SU-DHL-6 (cell line): ENCODE measurements at regions not wholly inside any gene's neighbourhood (a gene's known extent, or its start where the extent isn't known, plus 50 kb on each side); places are given as distances from the start of the nearest gene placed in this dataset.

Source experiments
- H2AFZ ChIP-seq: fragments of 200-600 bp; sonication (generic); 2 replicates; pipeline ENCODE4 v1.6.1; 2014; ENCODE audit warnings: low read depth, mild to moderate bottlenecking, moderate library complexity, mixed read lengths, antibody characterized with exemption, low read length; ENCODE audit not compliant: severe bottlenecking
- H3F3A ChIP-seq: fragments of 200-600 bp; shearing (Covaris generic); 2 replicates; pipeline ENCODE4 v1.6.0; 2016; ENCODE audit warnings: antibody characterized with exemption, mild to moderate bottlenecking; ENCODE audit not compliant: insufficient read depth
- H3K27ac ChIP-seq: fragments of 200-600 bp; sonication (generic); 2 replicates; pipeline ENCODE4 v1.5.1; 2016; ENCODE audit warnings: low read depth, mild to moderate bottlenecking, low read length, moderate library complexity, mixed read lengths
- H3K27me3 ChIP-seq: fragments of 200-600 bp; sonication (generic), shearing (Covaris generic); 2 replicates; pipeline ENCODE4 v1.6.0; 2014; ENCODE audit warnings: mild to moderate bottlenecking, low read length
- H3K36me3 ChIP-seq: fragments of 200-600 bp; sonication (generic); 2 replicates; pipeline ENCODE4 v1.6.1; 2014; ENCODE audit warnings: mild to moderate bottlenecking, low read length, mixed read lengths
- H3K4me2 ChIP-seq: fragments of 300-600, 200-600 bp; shearing (Covaris generic), sonication (generic); 2 replicates; pipeline ENCODE4 v1.6.0; 2014; ENCODE audit warnings: low read length, low read depth, mild to moderate bottlenecking; ENCODE audit not compliant: poor library complexity, severe bottlenecking
- H3K4me3 ChIP-seq: fragments of 200-600 bp; sonication (generic); 2 replicates; pipeline ENCODE4 v1.5.1; 2014; ENCODE audit warnings: antibody characterized with exemption, low read length, mild to moderate bottlenecking, mixed read lengths; ENCODE audit not compliant: insufficient read depth, poor library complexity, severe bottlenecking
- H3K79me2 ChIP-seq: fragments of 200-600 bp; sonication (generic); 2 replicates; pipeline ENCODE4 v1.6.1; 2014; ENCODE audit warnings: mild to moderate bottlenecking, low read length, moderate library complexity; ENCODE audit not compliant: insufficient read depth
- H3K9ac ChIP-seq: fragments of 200-600 bp; sonication (generic); 2 replicates; pipeline ENCODE4 v1.7.0; 2014; ENCODE audit warnings: mild to moderate bottlenecking, low read length
- H3K9me2 ChIP-seq: fragments of 200-600 bp; sonication (generic); replicated peaks from 2 replicates; pipeline ENCODE4 v1.6.1; 2014; ENCODE audit warnings: low read length; ENCODE audit not compliant: insufficient read depth
- H3K9me3 ChIP-seq: fragments of 200-600 bp; sonication (generic); 2 replicates; pipeline ENCODE4 v1.6.1; 2014; ENCODE audit warnings: low read length, mixed read lengths; ENCODE audit not compliant: insufficient read depth
- H4K20me1 ChIP-seq: fragments of 200-600 bp; sonication (generic); 2 replicates; pipeline ENCODE4 v1.6.1; 2014; ENCODE audit warnings: low read depth, mild to moderate bottlenecking, antibody characterized with exemption, low read length, moderate library complexity, mixed read lengths
- CTCF ChIP-seq: fragments of 200-600 bp; sonication (generic); IDR thresholded peaks from one replicate; pipeline ENCODE4 v1.5.1; 2017; ENCODE audit warnings: antibody characterized with exemption, mild to moderate bottlenecking, low read length, moderate library complexity; ENCODE audit not compliant: insufficient read depth, poor library complexity, severe bottlenecking
- EZH2phosphoT487 ChIP-seq: fragments of 200-600 bp; sonication (generic), shearing (Covaris generic); conservative IDR thresholded peaks from 2 replicates; pipeline ENCODE4 v1.6.1; 2018; ENCODE audit warnings: mild to moderate bottlenecking, antibody characterized with exemption, low read length, moderate library complexity, mixed read lengths

GRCh38 chr12:87096082-87096585 lies 839.9 kb upstream of the MGAT4C start:
- Histone ChIP-seq H3K36me3 (no peaks in the 10 kb centered on the region), H3K4me2 (no peak overlapping the region), H3K9me2 (no peaks in the 10 kb centered on the region), H3K27me3 (no peaks in the 10 kb centered on the region), H3K4me3 (no peak overlapping the region), H3K27ac (no peak overlapping the region), H2AFZ (no peak overlapping the region), H3K79me2 (no peaks in the 10 kb centered on the region), H3K9ac (no peak overlapping the region), H4K20me1 (no peaks in the 10 kb centered on the region), H3F3A (no peaks in the 10 kb centered on the region), H3K9me3 (no peaks in the 10 kb centered on the region)
- TF ChIP-seq EZH2phosphoT487 (no peak), CTCF (no peak)

- Histone ChIP-seq H3K9ac (no peak overlapping the region), H3K9me3 (no peaks in the 10 kb centered on the region), H3K4me2 (no peak overlapping the region), H3F3A (no peaks in the 10 kb centered on the region), H4K20me1 (no peaks in the 10 kb centered on the region), H3K4me3 (no peak overlapping the region), H3K9me2 (no peaks in the 10 kb centered on the region), H3K36me3 (no peaks in the 10 kb centered on the region), H3K27me3 (no peaks in the 10 kb centered on the region), H3K79me2 (no peaks in the 10 kb centered on the region), H2AFZ (no peak overlapping the region), H3K27ac (no peak overlapping the region)
- no peak for TF ChIP-seq EZH2phosphoT487
- TF ChIP-seq CTCF: no peak
Observed at GRCh38 chr12:87094356-87094755, 838.2 kb upstream of the MGAT4C start.

GRCh38 chr12:87092421-87092820 lies 836.2 kb upstream of the MGAT4C start:
- no peaks in the 10 kb centered on the region for H3K9me2 ChIP-seq
- no peaks in the 10 kb centered on the region for H3K9me3 ChIP-seq
- TF ChIP-seq CTCF (no peak), EZH2phosphoT487 (no peak)
- no peaks in the 10 kb centered on the region for H3K79me2 ChIP-seq
- no peaks in the 10 kb centered on the region for H3K36me3 ChIP-seq
- no peak overlapping the region for H3K9ac ChIP-seq
- no peaks in the 10 kb centered on the region for H3F3A ChIP-seq
- H3K4me2 ChIP-seq: no peak overlapping the region
- H2AFZ ChIP-seq: no peak overlapping the region
- H4K20me1 ChIP-seq: no peaks in the 10 kb centered on the region
- no peak overlapping the region for H3K27ac ChIP-seq
- no peak overlapping the region for H3K4me3 ChIP-seq
- H3K27me3 ChIP-seq: no peaks in the 10 kb centered on the region
